ENCODE measurements at regions not wholly inside any gene's neighbourhood (a gene's known extent, or its start where the extent isn't known, plus 50 kb on each side); places are given as distances from the start of the nearest gene placed in this dataset.
"Not testable (repeated sequence)": the region's sequence is repeated elsewhere in the genome, so short reads cannot be mapped to it uniquely, and the experiment has no call there.

GRCh38 chr10:117601716-117602115 is 59.2 kb downstream of the EMX2 start:
- DNase-seq: no peak

DNA sequence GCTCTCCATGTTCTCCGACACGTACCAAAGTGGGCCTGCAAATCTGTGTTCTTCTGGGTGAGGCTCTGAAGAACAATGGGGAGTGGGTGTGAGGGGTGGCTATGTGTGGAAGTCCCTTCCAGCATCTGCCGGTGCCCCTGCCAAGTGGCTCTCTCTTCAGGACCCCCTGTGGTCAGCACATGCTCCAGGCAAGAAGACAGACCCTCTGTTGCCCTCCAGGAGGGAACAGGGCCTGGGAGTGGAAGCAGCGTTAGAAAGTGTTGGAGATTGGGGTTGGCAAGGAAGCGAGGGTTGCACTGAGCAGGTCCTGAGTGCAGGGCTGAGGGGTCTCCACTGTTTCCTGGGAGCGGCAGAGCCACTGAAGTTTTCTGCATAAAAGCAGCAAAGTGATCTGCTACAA is 60.5 kb downstream of the EMX2 start:
- DNase-seq: no peak

GRCh38 chr10:117603726-117604125 is 61.2 kb downstream of the EMX2 start:
- DNase-seq: no peak

DNA sequence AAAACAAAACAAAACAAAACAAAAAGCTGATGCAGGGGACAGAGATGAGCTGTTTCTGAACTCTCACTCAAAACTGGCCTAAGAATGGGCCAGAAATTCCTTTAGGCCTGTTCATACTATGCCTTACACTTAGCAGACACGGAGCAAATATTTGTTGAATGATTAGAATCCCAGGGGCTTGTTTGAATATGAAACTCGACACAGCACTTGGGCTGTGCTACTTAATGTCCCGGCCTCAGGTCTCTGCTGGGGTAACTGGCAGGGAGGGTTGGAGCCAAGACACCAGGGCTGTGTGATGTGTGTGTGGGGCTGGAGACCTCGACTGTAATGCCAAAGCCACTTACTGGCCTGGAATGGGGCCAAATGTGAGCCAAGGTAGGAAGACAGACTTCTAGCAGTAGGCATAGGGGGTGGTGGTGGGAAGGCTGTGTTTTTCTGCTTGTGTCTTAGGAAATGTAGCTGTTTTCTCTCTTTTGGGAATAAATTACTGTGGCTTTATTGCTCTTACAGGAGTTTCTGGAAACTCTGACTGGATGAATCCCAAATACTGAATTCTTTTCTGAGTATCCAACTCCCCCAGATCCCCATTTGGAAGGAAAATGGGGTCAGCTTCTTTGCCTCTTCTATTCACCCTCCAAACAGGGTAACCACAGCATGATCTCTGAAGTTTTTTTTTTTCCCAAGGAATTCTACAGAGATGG is 66.7 kb downstream of the EMX2 start:
- no peak for DNase-seq

DNA sequence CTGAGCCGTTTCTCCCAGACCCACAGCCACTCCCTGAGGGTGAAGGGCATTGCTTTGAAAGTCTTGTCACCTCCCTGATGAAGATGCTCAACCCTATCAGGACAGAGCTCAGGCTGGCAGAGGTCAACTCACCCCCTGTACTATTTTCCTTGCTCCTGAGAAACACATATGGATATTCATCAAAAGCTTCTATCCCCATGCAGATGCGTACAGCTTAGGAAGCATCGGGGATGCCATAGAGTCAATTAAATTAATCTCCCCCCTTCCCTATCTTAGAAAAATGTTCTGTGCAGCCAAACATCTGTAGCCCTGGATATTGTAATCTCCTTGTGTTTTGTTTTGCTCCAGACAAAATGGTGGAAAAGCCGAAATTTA is 67.2 kb downstream of the EMX2 start:
- DNase-seq: no peak

GRCh38 chr10:117610321-117610720 is 67.8 kb downstream of the EMX2 start:
- DNase-seq: no peak

DNA sequence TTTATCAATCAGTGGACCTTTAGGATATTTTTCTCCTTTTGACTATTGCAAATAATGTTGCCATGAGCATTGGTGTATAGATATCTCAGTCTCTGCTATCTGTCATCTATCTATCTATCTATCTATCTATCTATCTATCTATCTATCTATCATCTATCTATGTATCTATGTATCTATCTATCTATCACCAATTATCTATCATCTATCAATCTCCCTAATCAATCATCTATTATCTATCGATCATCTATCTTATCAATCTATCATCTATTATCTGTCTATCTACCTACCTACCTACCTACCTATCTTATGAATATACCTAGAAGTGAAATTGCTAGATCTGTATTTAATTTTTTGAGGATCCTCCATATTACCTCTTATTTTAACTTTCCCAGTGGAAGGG is 69.6 kb downstream of the EMX2 start:
- DNase-seq: no peak

DNA sequence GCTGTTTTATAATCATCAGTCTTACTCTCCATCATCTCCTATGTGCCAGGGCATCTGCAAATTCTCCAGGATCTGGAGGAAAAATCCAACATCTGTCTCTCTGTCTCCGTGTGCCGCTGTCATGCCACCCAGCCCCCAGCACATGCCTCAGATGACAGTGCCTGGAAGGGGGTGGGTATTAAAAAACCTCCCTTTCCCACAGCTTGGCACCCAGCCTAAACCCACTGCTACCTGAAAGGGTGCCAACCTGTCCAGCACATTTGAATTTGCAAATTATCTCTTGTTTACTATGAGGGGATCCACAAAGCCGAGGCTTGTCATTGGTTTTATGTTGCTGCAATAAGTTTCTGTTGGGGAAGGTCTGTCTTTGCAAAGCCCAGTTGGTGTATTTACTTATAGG is 73.1 kb downstream of the EMX2 start:
- no peak for DNase-seq

- DNase-seq: no peak
Measured at GRCh38 chr10:117616179-117616578, 73.6 kb downstream of the EMX2 start.

DNA sequence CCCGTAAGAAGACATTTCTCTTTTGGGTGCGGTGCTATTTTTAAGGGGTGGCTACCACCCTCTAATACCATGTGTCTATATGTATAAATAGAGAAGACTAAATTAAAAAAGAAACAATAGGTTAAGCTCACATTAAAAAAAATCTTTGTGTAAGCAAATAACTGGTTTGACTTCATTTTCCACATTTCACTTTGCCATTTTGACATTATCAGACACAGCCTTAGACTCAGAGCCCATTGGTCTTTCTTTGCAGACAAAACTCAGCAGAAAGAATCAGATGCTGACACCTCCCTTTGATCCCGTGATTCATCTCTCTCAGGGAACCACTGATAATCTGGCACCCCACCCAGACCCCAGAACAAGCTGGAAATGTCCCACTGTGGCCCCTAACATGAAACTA is 74.5 kb downstream of the EMX2 start:
- DNase-seq: no peak

- DNase-seq: no peak
Measured at GRCh38 chr10:117617659-117618058, 75.1 kb downstream of the EMX2 start.

DNA sequence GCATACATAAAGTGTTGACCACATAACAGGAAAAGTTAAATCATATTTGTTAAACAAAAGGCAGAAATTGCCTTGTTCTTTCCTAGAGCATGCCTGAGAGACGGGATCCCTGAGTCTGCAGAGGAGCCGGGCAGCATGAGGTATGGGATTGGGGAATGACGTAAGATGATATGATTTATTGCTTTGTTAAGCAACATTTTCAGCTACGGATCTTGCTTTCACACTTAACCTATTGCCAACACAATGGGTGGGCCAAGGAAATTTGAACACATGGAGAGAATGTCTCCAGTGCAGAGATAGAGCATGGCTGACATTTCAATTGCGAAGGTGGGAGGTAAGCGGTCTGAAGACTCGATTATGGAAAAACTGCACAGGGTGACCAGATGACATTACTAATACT is 76.7 kb downstream of the EMX2 start:
- DNase-seq: no peak

GRCh38 chr10:117619707-117620405 is 77.3 kb downstream of the EMX2 start:
- no peak for DNase-seq

DNA sequence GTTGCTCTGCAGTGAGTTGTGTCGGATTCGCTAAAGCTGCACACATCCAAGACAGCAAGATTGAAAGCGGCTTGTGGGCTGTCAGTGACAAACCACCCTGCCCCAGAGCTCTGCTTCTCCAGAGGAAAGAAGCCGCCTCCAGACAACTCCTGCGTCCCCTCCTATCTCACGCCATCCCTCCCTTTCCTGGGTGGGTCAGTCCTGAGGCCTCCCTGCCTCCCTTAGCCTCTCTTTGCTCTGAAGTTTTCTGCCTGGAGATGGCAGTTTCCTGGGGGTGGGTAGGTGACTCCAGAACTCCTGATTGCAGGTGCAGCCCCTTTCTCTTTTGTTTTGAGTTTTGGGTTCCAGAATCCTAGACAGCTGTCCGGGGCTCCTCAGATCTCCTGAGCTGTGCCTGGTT is 78.7 kb downstream of the EMX2 start:
- DNase-seq: no peak

GRCh38 chr10:117621795-117622420 is 79.4 kb downstream of the EMX2 start:
- DNase-seq: no peak

- DNase-seq: no peak
Measured at GRCh38 chr10:117622471-117623184, 80.1 kb downstream of the EMX2 start.

DNA sequence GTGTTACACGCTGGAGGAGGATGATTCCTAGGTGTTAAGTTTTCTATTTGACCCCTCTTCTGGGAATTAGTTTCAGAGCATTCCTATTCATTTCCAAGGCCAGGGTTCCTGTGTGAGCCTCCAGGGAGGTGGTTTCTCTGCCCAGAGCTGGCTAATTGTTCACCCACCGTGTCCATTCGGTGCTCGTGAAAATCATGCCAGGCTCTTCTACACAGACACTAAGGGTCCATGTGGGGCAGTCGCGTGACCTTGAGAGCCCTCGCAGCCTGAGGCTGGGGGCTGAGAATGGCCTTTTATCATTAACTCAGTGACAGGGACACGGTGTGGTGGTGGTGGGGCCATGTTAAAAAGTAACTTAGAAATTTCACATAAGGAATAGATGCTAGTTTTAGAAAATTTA is 83.7 kb downstream of the EMX2 start:
- no peak for DNase-seq

DNA sequence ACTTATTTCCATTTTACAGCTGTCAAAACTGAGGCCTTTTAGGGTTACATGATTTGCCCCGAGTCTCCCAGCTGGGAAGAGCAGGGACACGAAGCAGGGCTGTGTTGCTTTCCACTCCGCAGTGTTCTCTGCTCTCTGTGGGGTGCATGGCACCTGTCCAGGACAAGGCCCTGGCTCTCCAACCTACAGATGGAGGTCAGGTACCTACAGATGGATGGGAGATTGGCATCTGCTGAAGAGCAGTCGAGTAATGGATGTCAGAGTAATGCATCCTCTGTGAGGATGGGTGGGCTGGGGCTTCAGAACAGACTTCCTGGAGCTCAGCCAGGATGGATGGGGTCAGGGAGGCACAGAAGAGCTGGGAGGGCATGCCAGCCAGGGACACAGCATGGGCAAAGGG is 85.0 kb downstream of the EMX2 start:
- no peak for DNase-seq

GRCh38 chr10:117629717-117630116 is 87.2 kb downstream of the EMX2 start:
- not testable (repeated sequence) for DNase-seq

DNA sequence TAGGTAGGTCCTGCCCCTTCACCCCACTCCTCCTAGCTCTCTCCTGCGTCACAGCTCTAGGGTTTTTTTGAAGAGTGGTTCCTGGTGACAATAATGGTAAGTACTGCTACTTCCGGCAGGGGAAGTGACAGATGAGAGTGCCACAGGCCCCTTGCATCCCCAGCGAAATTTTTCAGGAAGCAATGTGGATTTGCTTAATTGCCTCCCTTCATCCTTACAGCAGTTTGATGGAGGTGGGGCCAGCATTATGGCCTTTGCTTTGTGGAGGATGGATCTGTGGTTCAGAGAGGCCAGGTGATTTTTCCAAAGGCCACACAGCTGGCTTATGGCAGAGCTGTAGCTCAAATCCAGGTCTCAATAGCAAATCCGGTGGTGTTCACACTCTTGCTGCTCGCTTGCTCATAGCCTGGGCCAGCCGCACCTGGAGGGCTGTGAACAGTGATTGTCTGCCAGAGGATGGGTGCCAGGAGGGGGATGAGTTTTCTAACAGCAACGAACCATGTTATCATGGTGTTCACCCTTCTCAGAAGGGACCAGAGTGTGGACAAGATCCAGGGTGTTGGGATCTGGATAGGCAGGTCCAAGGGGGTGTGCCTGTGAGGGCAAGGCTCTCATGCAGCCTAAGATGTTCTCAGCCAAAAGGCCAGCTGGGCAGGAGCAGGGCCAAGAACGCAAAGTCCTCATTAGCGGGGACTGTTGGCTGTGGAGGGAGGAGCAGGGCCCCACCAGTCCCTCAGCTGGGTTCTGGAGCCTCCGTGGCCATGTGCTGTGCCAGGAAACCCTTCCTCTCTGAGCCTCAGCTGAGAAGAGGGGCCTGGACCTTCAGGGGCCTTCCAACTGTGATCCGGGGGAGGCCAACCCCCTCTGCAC is 89.0 kb downstream of the EMX2 start:
- DNase-seq: no peak

DNA sequence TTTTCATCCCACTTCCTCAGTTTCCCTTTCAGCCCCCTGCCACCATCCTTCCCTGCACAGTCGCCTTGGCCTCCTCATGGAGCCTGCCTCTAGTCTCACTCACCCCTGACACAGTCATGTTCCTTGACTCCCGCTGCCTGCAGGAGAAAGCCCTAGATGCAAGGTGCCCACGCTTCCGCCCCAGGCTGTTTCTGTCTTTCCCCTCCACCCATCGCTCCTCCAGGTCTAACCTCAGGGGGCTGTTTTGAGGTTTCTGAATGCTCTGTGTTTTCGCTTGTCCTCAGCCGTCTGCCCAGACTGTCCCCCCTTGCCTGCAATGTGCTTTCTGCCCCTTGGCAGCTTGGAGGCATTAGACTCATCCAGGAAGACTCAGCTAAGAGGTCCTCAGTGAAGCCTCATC is 89.9 kb downstream of the EMX2 start:
- DNase-seq: no peak

GRCh38 chr10:117635826-117636225 is 93.3 kb downstream of the EMX2 start:
- DNase-seq: no peak

DNA sequence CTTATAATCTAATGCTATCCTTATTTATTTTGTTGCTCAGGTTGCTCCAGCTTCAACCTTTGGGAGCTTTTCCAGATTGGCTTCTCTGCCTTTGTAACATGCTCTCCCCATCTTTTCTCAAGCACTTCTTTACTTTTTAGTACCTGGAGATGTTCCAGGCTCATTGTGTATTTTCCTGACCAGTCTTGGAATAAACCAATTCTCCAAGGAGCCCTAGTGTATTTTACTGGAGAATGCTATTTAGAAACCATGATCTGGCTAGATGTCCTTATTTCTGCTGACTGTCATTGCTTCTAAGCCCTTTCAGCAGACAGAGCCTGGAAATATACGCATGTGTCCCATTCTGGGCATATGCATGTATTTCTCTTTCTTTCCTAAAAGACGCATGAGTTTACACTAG is 95.7 kb downstream of the EMX2 start:
- DNase-seq: no peak

Measured in NCI-H187 (cell line).